ENCODE measurements at regions not wholly inside any gene's neighbourhood (a gene's known extent, or its start where the extent isn't known, plus 50 kb on each side); places are given as distances from the start of the nearest gene placed in this dataset.
A peak's percentile ranks its signal among the peaks of the same experiment; 100 is the strongest.

GRCh38 chrX:96424007-96424406 is 260.6 kb upstream of the DIAPH2 start:
- H3K27ac ChIP-seq = no peak overlapping the region
- H3K4me3 ChIP-seq = no peak overlapping the region

GRCh38 chrX:96425200-96425599 is 259.4 kb upstream of the DIAPH2 start:
- Histone ChIP-seq H3K27ac (no peak overlapping the region), H3K4me3 (no peak overlapping the region)

GRCh38 chrX:96430756-96431455 is 253.7 kb upstream of the DIAPH2 start:
- no peak overlapping the region for H3K27ac ChIP-seq
- H3K4me3 ChIP-seq = no peak overlapping the region

- no peak overlapping the region for H3K4me3 ChIP-seq
- H3K27ac ChIP-seq = peak overlapping the region in 2 of 21 experiments; percentile 56 to 77
These were observed 252.0 kb upstream of the DIAPH2 start for GRCh38 chrX:96432647-96433046.

GRCh38 chrX:96433409-96434077 is 251.1 kb upstream of the DIAPH2 start:
- Histone ChIP-seq H3K27ac (peak overlapping the region in 2 of 21 experiments; percentile 56 to 77), H3K4me3 (no peak overlapping the region)

- peak overlapping the region in 4 of 21 experiments; percentile 13 to 73 (median 45) for H3K27ac ChIP-seq
- H3K4me3 ChIP-seq = no peak overlapping the region
These were observed 249.1 kb upstream of the DIAPH2 start for GRCh38 chrX:96435378-96436035.

- Histone ChIP-seq H3K4me3 (no peak overlapping the region), H3K27ac (peak overlapping the region in 4 of 21 experiments; percentile 13 to 73 (median 45))
These were observed 248.5 kb upstream of the DIAPH2 start for GRCh38 chrX:96436105-96436504.

- Histone ChIP-seq H3K4me3 (no peak overlapping the region), H3K27ac (no peak overlapping the region)
These were observed 245.8 kb upstream of the DIAPH2 start for GRCh38 chrX:96438803-96439202.

GRCh38 chrX:96440941-96441340 is 243.7 kb upstream of the DIAPH2 start:
- Histone ChIP-seq H3K4me3 (no peak overlapping the region), H3K27ac (no peak overlapping the region)

GRCh38 chrX:96445531-96446065 is 239.0 kb upstream of the DIAPH2 start:
- no peak overlapping the region for H3K4me3 ChIP-seq
- no peak overlapping the region for H3K27ac ChIP-seq

GRCh38 chrX:96446524-96446923 is 238.1 kb upstream of the DIAPH2 start:
- Histone ChIP-seq H3K27ac (no peak overlapping the region), H3K4me3 (no peak overlapping the region)

GRCh38 chrX:96447161-96447560 is 237.5 kb upstream of the DIAPH2 start:
- H3K4me3 ChIP-seq = no peak overlapping the region
- no peak overlapping the region for H3K27ac ChIP-seq

- H3K27ac ChIP-seq = no peak overlapping the region
- H3K4me3 ChIP-seq = no peak overlapping the region
These were observed 235.5 kb upstream of the DIAPH2 start for GRCh38 chrX:96449191-96449590.

- Histone ChIP-seq H3K27ac (no peak overlapping the region), H3K4me3 (no peak overlapping the region)
These were observed 234.7 kb upstream of the DIAPH2 start for GRCh38 chrX:96449896-96450295.

- Histone ChIP-seq H3K4me3 (no peak overlapping the region), H3K27ac (no peak overlapping the region)
These were observed 231.5 kb upstream of the DIAPH2 start for GRCh38 chrX:96453139-96453538.

- Histone ChIP-seq H3K27ac (no peak overlapping the region), H3K4me3 (no peak overlapping the region)
These were observed 229.6 kb upstream of the DIAPH2 start for GRCh38 chrX:96455078-96455477.

GRCh38 chrX:96464880-96465558 is 219.6 kb upstream of the DIAPH2 start:
- no peak overlapping the region for H3K27ac ChIP-seq

GRCh38 chrX:96474029-96474740 is 210.5 kb upstream of the DIAPH2 start:
- Histone ChIP-seq H3K27ac (no peak overlapping the region), H3K4me3 (no peak overlapping the region)

More at GRCh38 chrX:96464880-96465558, 219.6 kb upstream of the DIAPH2 start:
- H3K4me3 ChIP-seq = no peak overlapping the region

GRCh38 chrX:96474741-96475125 is 209.9 kb upstream of the DIAPH2 start:
- no peak overlapping the region for H3K27ac ChIP-seq
- no peak overlapping the region for H3K4me3 ChIP-seq
